ENCODE measurements at regions not wholly inside any gene's neighbourhood (a gene's known extent, or its start where the extent isn't known, plus 50 kb on each side); places are given as distances from the start of the nearest gene placed in this dataset.

- H3K4me2 ChIP-seq, result no peak overlapping the region
- FAIRE-seq (no peak), DNase-seq (ENCODE audit: low read depth in 1 of 2, low spot score in 1 of 2) (no peak), ATAC-seq (no peak)
- ChIA-PET CTCF (no interaction called here), POLR2A (no interaction called here)
- no peaks in the 10 kb centered on the region for H3K4me1 ChIP-seq
- 0% methylated on average over 2 of the region's 13 CpGs for whole genome bisulfite sequencing (ENCODE audit: missing lambda C conversion rate)
- no peak overlapping the region for H3K27ac ChIP-seq
- H3K9me3 ChIP-seq, result no peaks in the 10 kb centered on the region
- no peak overlapping the region for H3K4me3 ChIP-seq
- TF ChIP-seq KDM5A (IDR thresholded peaks at IDR 0.05), result no peak
- TF ChIP-seq ATOH8 (CRISPR knock-in tag; IDR thresholded peaks at IDR 0.05; ENCODE audit: low read depth), result no peak
- TF ChIP-seq EHF (CRISPR knock-in tag; IDR thresholded peaks at IDR 0.05), result no peak
- no peak for TF ChIP-seq NFE2L2 (conservative IDR thresholded peaks at IDR 0.05; ENCODE audit: low read length)
- no peak for TF ChIP-seq NR3C1 (IDR thresholded peaks at IDR 0.05)
- TF ChIP-seq GATA3 (IDR thresholded peaks at IDR 0.05; ENCODE audit: borderline replicate concordance), result no peak
- TF ChIP-seq RAD21 (conservative IDR thresholded peaks at IDR 0.05 in 1 of 2, IDR thresholded peaks at IDR 0.05 in 1 of 2), result no peak
- no peak for TF ChIP-seq HMGXB4 (CRISPR knock-in tag; IDR thresholded peaks at IDR 0.05; ENCODE audit: borderline replicate concordance)
- no peak for TF ChIP-seq ZFP36 (IDR thresholded peaks at IDR 0.05; ENCODE audit: borderline replicate concordance, partially characterized antibody)
- TF ChIP-seq KDM1A (IDR thresholded peaks at IDR 0.05; ENCODE audit: low read depth), result no peak
- TF ChIP-seq ESRRA (IDR thresholded peaks at IDR 0.05; ENCODE audit: borderline replicate concordance, low read length), result no peak
- TF ChIP-seq TFCP2L1 (CRISPR knock-in tag; IDR thresholded peaks at IDR 0.05), result no peak
- no peak for TF ChIP-seq SREBF2 (IDR thresholded peaks at IDR 0.05)
- TF ChIP-seq EHMT2 (IDR thresholded peaks at IDR 0.05; ENCODE audit: low read depth), result no peak
- TF ChIP-seq RCOR1 (IDR thresholded peaks at IDR 0.05; ENCODE audit: low read depth, low read length), result no peak
- TF ChIP-seq MAZ (IDR thresholded peaks at IDR 0.05; ENCODE audit: borderline replicate concordance, low read depth, low read length), result no peak
- no peak for TF ChIP-seq CBX8 (IDR thresholded peaks at IDR 0.05)
- TF ChIP-seq HES2 (IDR thresholded peaks at IDR 0.05), result no peak
- no peak for TF ChIP-seq JUN (IDR thresholded peaks at IDR 0.05)
Observed at GRCh38 chr5:3050863-3051262, 299.4 kb upstream of the IRX2 start.

- ChIA-PET POLR2A (no interaction called here), CTCF (no interaction called here)
- Histone ChIP-seq H3K4me2 (no peak overlapping the region), H3K4me1 (no peaks in the 10 kb centered on the region), H3K27ac (no peak overlapping the region), H3K9me3 (no peaks in the 10 kb centered on the region), H3K4me3 (no peak overlapping the region)
- ATAC-seq (no peak), DNase-seq (ENCODE audit: low read depth in 1 of 2, low spot score in 1 of 2) (no peak), FAIRE-seq (no peak)
- no peak for TF ChIP-seq HES2 (IDR thresholded peaks at IDR 0.05)
- no peak for TF ChIP-seq HEYL (CRISPR knock-in tag; IDR thresholded peaks at IDR 0.05)
- no peak for TF ChIP-seq HDAC2 (IDR thresholded peaks at IDR 0.05)
- TF ChIP-seq EP300 (IDR thresholded peaks at IDR 0.05), result no peak
- no peak for TF ChIP-seq HOXB13 (CRISPR knock-in tag; IDR thresholded peaks at IDR 0.05; ENCODE audit: low read depth)
- no peak for TF ChIP-seq MAFK (IDR thresholded peaks at IDR 0.05; ENCODE audit: partially characterized antibody)
- TF ChIP-seq ATOH8 (CRISPR knock-in tag; IDR thresholded peaks at IDR 0.05; ENCODE audit: low read depth), result no peak
- no peak for TF ChIP-seq ZSCAN20 (CRISPR knock-in tag; IDR thresholded peaks at IDR 0.05)
- no peak for TF ChIP-seq RARB (CRISPR knock-in tag; IDR thresholded peaks at IDR 0.05)
- no peak for TF ChIP-seq NR3C1 (IDR thresholded peaks at IDR 0.05)
- TF ChIP-seq PHF8 (IDR thresholded peaks at IDR 0.05; ENCODE audit: borderline replicate concordance, low read depth), result no peak
- TF ChIP-seq POLR2A (IDR thresholded peaks at IDR 0.05; ENCODE audit: low read length), result no peak
- TF ChIP-seq ELK1 (IDR thresholded peaks at IDR 0.05; ENCODE audit: low read depth, low read length), result no peak
- no peak for TF ChIP-seq JUN (IDR thresholded peaks at IDR 0.05)
- no peak for TF ChIP-seq EHMT2 (IDR thresholded peaks at IDR 0.05; ENCODE audit: low read depth)
- TF ChIP-seq ZNF302 (CRISPR knock-in tag; IDR thresholded peaks at IDR 0.05), result no peak
- no peak for TF ChIP-seq CBX2 (IDR thresholded peaks at IDR 0.05; ENCODE audit: borderline replicate concordance, low read depth)
- TF ChIP-seq RAD21 (conservative IDR thresholded peaks at IDR 0.05 in 1 of 2, IDR thresholded peaks at IDR 0.05 in 1 of 2), result no peak
- 4% methylated on average over 11 of the region's 11 CpGs for WGBS (ENCODE audit: missing lambda C conversion rate)
Observed at GRCh38 chr5:3049261-3049660, 297.8 kb upstream of the IRX2 start.

Data from A549 (cell line).